Subcutaneous abdominal adipose tissue (tissue), 5 donors: ENCODE measurements at regions not wholly inside any gene's neighbourhood (a gene's known extent, or its start where the extent isn't known, plus 50 kb on each side); places are given as distances from the start of the nearest gene placed in this dataset.
"Not testable (repeated sequence)": the region's sequence is repeated elsewhere in the genome, so short reads cannot be mapped to it uniquely, and the experiment has no call there.

Experiments
- H3K27ac ChIP-seq: one replicate; pipeline ENCODE4 v1.7.0; 2013; ENCODE audit warnings: low read depth, mild to moderate bottlenecking, inconsistent platforms, low read length, moderate library complexity
- H3K27me3 ChIP-seq, 5 donors: one replicate each; pipeline ENCODE4 v1.7.0; 2013; ENCODE audit warnings: low read length in 5 of 5, inconsistent platforms in 1 of 5; ENCODE audit not compliant: control insufficient read depth in 5 of 5, insufficient read depth in 4 of 5
- H3K36me3 ChIP-seq, 5 donors: one replicate each; pipeline ENCODE4 v1.7.0; 2013; ENCODE audit warnings: low read length in 5 of 5; ENCODE audit not compliant: control insufficient read depth in 5 of 5, insufficient read depth in 5 of 5
- H3K4me1 ChIP-seq, 5 donors: one replicate each; pipeline ENCODE4 v1.7.0; 2013; ENCODE audit warnings: low read length in 5 of 5, mild to moderate bottlenecking in 3 of 5, moderate library complexity in 1 of 5; ENCODE audit not compliant: control insufficient read depth in 5 of 5, insufficient read depth in 5 of 5
- H3K4me3 ChIP-seq, 5 donors: one replicate each; pipeline ENCODE4 v1.7.0; 2013; ENCODE audit warnings: low read length in 5 of 5, low read depth in 1 of 5
- H3K9ac ChIP-seq, 5 donors: one replicate each; pipeline ENCODE4 v1.7.0; 2013; ENCODE audit warnings: low read length in 5 of 5, mild to moderate bottlenecking in 4 of 5, moderate library complexity in 3 of 5
- H3K9me3 ChIP-seq, 5 donors: one replicate each; pipeline ENCODE4 v1.7.0; 2013; ENCODE audit warnings: low read length in 5 of 5; ENCODE audit not compliant: control insufficient read depth in 5 of 5
- donor health status: healthy.
- donor health status: healthy.
- donor health status: healthy.
- donor health status: healthy.
- donor health status: healthy.

GRCh38 chr2:187875261-187876141 is 321.3 kb upstream of the TFPI start:
- no peak overlapping the region for H3K27ac ChIP-seq

GRCh38 chr2:187876554-187876953 is 322.3 kb upstream of the TFPI start:
- no peak overlapping the region for H3K9ac ChIP-seq
- no peaks in the 10 kb centered on the region for H3K9me3 ChIP-seq
- peaks cover 0 to 13% (median 6%) of the 10 kb centered on the region in 5 donors for H3K4me1 ChIP-seq
- H3K4me3 ChIP-seq = no peak overlapping the region
- no peaks in the 10 kb centered on the region for H3K36me3 ChIP-seq
- no peaks in the 10 kb centered on the region for H3K27me3 ChIP-seq
- no peak overlapping the region for H3K27ac ChIP-seq

More at GRCh38 chr2:187875261-187876141, 321.3 kb upstream of the TFPI start:
- no peak overlapping the region for H3K9ac ChIP-seq
- H3K9me3 ChIP-seq = no peaks in the 10 kb centered on the region
- no peaks in the 10 kb centered on the region for H3K36me3 ChIP-seq
- peaks cover 0 to 13% (median 6%) of the 10 kb centered on the region in 5 donors for H3K4me1 ChIP-seq
- H3K4me3 ChIP-seq = no peak overlapping the region
- no peaks in the 10 kb centered on the region for H3K27me3 ChIP-seq

GRCh38 chr2:187877391-187877790 is 323.2 kb upstream of the TFPI start:
- Histone ChIP-seq H3K27me3 (no peaks in the 10 kb centered on the region), H3K4me3 (no peak overlapping the region)

GRCh38 chr2:187878112-187878511 is 323.9 kb upstream of the TFPI start:
- Histone ChIP-seq H3K27ac (no peak overlapping the region), H3K36me3 (no peaks in the 10 kb centered on the region), H3K4me3 (no peak overlapping the region), H3K9ac (no peak overlapping the region), H3K9me3 (no peaks in the 10 kb centered on the region), H3K4me1 (peaks cover 0 to 13% (median 6%) of the 10 kb centered on the region in 5 donors), H3K27me3 (no peaks in the 10 kb centered on the region)

More at GRCh38 chr2:187877391-187877790, 323.2 kb upstream of the TFPI start:
- no peaks in the 10 kb centered on the region for H3K36me3 ChIP-seq
- no peak overlapping the region for H3K27ac ChIP-seq
- no peaks in the 10 kb centered on the region for H3K9me3 ChIP-seq
- H3K4me1 ChIP-seq = peaks cover 0 to 13% (median 6%) of the 10 kb centered on the region in 5 donors
- no peak overlapping the region for H3K9ac ChIP-seq

GRCh38 chr2:187879491-187879890 is 325.3 kb upstream of the TFPI start:
- Histone ChIP-seq H3K9me3 (no peaks in the 10 kb centered on the region), H3K36me3 (no peaks in the 10 kb centered on the region), H3K9ac (no peak overlapping the region)

GRCh38 chr2:187884003-187884402 is 329.8 kb upstream of the TFPI start:
- Histone ChIP-seq H3K9me3 (no peaks in the 10 kb centered on the region), H3K36me3 (no peaks in the 10 kb centered on the region), H3K4me1 (no peaks in the 10 kb centered on the region), H3K4me3 (no peak overlapping the region), H3K9ac (no peak overlapping the region), H3K27me3 (peaks cover 0 to 3% (median 0%) of the 10 kb centered on the region in 5 donors), H3K27ac (no peak overlapping the region)

More at GRCh38 chr2:187879491-187879890, 325.3 kb upstream of the TFPI start:
- no peak overlapping the region for H3K4me3 ChIP-seq
- no peak overlapping the region for H3K27ac ChIP-seq
- peaks cover 0 to 13% (median 6%) of the 10 kb centered on the region in 5 donors for H3K4me1 ChIP-seq
- no peaks in the 10 kb centered on the region for H3K27me3 ChIP-seq

- Histone ChIP-seq H3K4me1 (no peaks in the 10 kb centered on the region), H3K9me3 (no peaks in the 10 kb centered on the region)
Observed at GRCh38 chr2:187890690-187891089, 336.5 kb upstream of the TFPI start.

GRCh38 chr2:187900021-187900420 is 345.8 kb upstream of the TFPI start:
- no peaks in the 10 kb centered on the region for H3K4me1 ChIP-seq
- H3K27me3 ChIP-seq = no peaks in the 10 kb centered on the region
- no peak overlapping the region for H3K27ac ChIP-seq
- no peak overlapping the region for H3K9ac ChIP-seq
- H3K9me3 ChIP-seq = no peaks in the 10 kb centered on the region
- H3K4me3 ChIP-seq = no peak overlapping the region
- H3K36me3 ChIP-seq = no peaks in the 10 kb centered on the region

More at GRCh38 chr2:187890690-187891089, 336.5 kb upstream of the TFPI start:
- no peak overlapping the region for H3K27ac ChIP-seq
- H3K9ac ChIP-seq = no peak overlapping the region
- no peaks in the 10 kb centered on the region for H3K36me3 ChIP-seq
- H3K27me3 ChIP-seq = peaks cover 0 to 3% (median 0%) of the 10 kb centered on the region in 5 donors
- no peak overlapping the region for H3K4me3 ChIP-seq

GRCh38 chr2:187906021-187906420 is 351.8 kb upstream of the TFPI start:
- Histone ChIP-seq H3K27ac (no peak overlapping the region), H3K4me3 (no peak overlapping the region), H3K4me1 (no peaks in the 10 kb centered on the region), H3K9me3 (no peaks in the 10 kb centered on the region), H3K27me3 (no peaks in the 10 kb centered on the region), H3K36me3 (no peaks in the 10 kb centered on the region), H3K9ac (no peak overlapping the region)

- not testable (repeated sequence) for H3K9me3 ChIP-seq, H3K9ac ChIP-seq, H3K4me3 ChIP-seq, H3K27me3 ChIP-seq, H3K36me3 ChIP-seq, H3K27ac ChIP-seq, H3K4me1 ChIP-seq
Observed at GRCh38 chr2:187910922-187911321, 356.7 kb upstream of the TFPI start.
